Neutrophil (primary cell): ENCODE measurements at regions not wholly inside any gene's neighbourhood (a gene's known extent, or its start where the extent isn't known, plus 50 kb on each side); places are given as distances from the start of the nearest gene placed in this dataset.

ENCODE experiments used
- H3K27ac ChIP-seq: fragments of 200-600 bp; sonication (generic); 2 replicates; pipeline ENCODE4 v1.5.1; 2016; ENCODE audit warnings: mild to moderate bottlenecking, moderate library complexity
- H3K27me3 ChIP-seq: fragments of 200-600 bp; sonication (generic); 2 replicates; pipeline ENCODE4 v1.6.0; 2016; ENCODE audit warnings: mild to moderate bottlenecking
- H3K36me3 ChIP-seq: fragments of 200-600 bp; sonication (generic); 2 replicates; pipeline ENCODE4 v1.5.1; 2017
- H3K4me1 ChIP-seq, 2 experiments: fragments of 200-600 bp in 1 of 2; sonication (generic) in 1 of 2; 1 replicate in 1 of 2; 2 replicates in 1 of 2; pipeline versions ENCODE4 v1.5.1 to v1.6.1; 2013 to 2016; ENCODE audit warnings: low read depth in 1 of 2, low read length in 1 of 2, mild to moderate bottlenecking in 1 of 2, moderate library complexity in 1 of 2; ENCODE audit not compliant: control insufficient read depth in 1 of 2, insufficient read depth in 1 of 2
- H3K4me3 ChIP-seq, 2 experiments: fragments of 200-600 bp in 1 of 2; sonication (generic) in 1 of 2; 1 replicate in 1 of 2; 2 replicates in 1 of 2; pipeline ENCODE4 v1.5.1; 2013 to 2016; ENCODE audit warnings: low read depth in 1 of 2, low read length in 1 of 2, mild to moderate bottlenecking in 1 of 2, moderate library complexity in 1 of 2
- H3K9me3 ChIP-seq: fragments of 200-600 bp; sonication (generic); 2 replicates; pipeline ENCODE4 v1.5.1; 2016
- TF ChIP-seq, protein P1 (sequence below): fragments of 200-600 bp; sonication (generic); IDR thresholded peaks from 2 replicates; pipeline ENCODE4 v1.5.1; 2016; ENCODE audit warnings: antibody characterized with exemption

DNA sequence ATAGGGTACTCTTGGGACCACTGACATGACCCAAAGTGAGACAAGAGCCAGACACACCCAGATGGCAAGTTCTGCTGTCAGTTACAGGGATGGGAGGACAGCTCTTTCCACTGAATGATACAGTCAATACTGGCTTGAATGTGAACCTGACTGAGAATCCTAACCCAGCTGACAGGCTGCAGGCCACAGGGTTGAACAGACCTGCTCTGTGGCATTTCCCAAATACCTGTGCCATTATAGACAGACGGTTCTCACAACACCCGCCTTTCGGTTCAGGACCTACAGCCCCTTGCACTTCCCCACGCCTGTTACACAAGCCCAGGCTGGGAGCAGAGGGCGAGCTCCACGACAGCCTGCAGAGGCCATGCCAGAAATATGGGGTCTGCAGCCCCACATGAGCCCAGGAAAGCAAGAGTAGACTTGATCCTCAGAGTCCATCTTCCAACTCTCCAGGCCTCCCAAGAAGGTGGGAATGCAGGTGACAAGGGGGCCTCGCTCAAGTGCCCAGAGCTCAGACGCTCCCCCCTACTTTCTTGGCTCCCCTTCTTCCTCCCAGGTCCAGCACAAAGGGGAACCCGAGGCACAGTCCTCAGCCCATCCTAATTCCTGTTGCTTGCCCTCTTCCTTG is 314.3 kb downstream of the SOX9 start:
- H3K27ac ChIP-seq = no peak overlapping the region
- TF ChIP-seq, protein P1, sequence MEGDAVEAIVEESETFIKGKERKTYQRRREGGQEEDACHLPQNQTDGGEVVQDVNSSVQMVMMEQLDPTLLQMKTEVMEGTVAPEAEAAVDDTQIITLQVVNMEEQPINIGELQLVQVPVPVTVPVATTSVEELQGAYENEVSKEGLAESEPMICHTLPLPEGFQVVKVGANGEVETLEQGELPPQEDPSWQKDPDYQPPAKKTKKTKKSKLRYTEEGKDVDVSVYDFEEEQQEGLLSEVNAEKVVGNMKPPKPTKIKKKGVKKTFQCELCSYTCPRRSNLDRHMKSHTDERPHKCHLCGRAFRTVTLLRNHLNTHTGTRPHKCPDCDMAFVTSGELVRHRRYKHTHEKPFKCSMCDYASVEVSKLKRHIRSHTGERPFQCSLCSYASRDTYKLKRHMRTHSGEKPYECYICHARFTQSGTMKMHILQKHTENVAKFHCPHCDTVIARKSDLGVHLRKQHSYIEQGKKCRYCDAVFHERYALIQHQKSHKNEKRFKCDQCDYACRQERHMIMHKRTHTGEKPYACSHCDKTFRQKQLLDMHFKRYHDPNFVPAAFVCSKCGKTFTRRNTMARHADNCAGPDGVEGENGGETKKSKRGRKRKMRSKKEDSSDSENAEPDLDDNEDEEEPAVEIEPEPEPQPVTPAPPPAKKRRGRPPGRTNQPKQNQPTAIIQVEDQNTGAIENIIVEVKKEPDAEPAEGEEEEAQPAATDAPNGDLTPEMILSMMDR = no peak
- H3K4me1 ChIP-seq = no peaks in the 10 kb centered on the region
- H3K9me3 ChIP-seq = no peaks in the 10 kb centered on the region
- H3K36me3 ChIP-seq = no peaks in the 10 kb centered on the region
- no peak overlapping the region for H3K4me3 ChIP-seq
- peaks cover 3% of the 10 kb centered on the region for H3K27me3 ChIP-seq

DNA sequence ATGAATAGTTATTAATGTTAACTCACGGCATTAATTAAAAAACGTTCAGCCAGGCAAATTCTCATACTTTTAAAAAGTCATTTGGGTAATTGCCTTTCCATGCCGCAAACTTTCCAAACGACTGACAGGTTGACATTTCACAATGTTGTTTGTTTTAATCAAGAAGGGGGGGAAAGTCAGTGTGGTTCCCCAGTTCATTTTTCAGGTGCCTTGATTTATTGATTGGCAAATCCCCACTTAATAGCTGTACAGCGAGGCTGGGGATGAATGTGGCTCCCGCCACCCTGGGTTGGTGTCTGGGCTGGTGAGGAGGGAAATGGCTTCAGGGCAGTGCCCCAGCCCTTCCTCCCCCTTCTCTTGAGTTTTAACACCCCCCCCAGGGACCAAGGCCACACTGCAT is 318.0 kb downstream of the SOX9 start:
- Histone ChIP-seq H3K9me3 (no peaks in the 10 kb centered on the region), H3K36me3 (no peaks in the 10 kb centered on the region), H3K4me1 (no peaks in the 10 kb centered on the region), H3K27ac (no peak overlapping the region), H3K4me3 (no peak overlapping the region), H3K27me3 (no peaks in the 10 kb centered on the region)
- TF ChIP-seq, protein P1 = no peak

DNA sequence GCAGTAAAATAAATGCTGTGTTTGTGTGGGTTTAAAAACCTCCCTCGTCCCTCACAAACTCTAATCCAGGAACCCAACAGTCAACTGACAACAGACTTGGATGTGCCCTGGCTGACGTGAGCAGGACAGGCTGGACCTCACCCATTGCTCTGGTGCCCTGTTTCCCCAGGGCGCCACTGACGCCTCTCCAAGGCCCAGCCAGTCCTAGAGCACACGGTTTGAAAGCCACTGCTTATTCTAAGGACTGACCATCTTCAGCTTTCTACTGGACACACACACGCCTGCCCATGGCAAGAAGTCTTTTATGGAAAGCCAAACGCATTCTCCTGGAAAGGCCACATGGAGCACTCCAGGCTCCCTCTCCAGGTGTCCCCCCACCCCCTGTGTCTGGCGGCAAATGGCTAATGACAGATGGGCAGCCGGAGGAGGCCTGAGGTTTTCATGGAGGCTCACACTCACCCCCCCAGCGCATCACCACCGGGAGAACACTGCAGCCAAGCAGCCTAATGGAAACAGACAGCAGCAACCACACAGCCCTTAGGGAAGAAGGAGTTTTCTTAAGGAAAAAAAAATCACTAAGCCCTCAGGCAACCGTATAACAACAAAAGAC is 319.2 kb downstream of the SOX9 start:
- no peaks in the 10 kb centered on the region for H3K36me3 ChIP-seq
- H3K4me1 ChIP-seq = no peaks in the 10 kb centered on the region
- TF ChIP-seq, protein P1 = no peak

DNA sequence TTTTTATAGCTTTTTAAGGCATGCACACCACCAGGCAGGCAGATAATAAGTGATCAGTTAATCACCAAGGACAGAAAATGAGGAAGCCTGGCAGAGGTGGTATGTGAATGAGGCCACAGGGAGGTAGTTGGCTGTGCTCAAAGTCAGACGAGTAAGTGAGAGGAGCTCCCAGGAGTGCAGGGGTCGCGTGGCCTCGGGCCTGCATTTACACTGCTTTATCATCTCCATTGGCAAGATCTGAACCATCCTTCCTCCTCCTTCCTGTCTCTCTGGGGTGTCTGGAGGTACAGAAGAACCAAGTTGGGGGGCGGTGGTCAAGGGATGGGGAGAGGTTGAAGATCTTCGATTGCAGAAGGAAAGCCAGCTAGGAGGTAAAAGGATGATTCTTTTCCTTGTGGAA is 320.1 kb downstream of the SOX9 start:
- TF ChIP-seq, protein P1 = no peak
- Histone ChIP-seq H3K4me3 (no peak overlapping the region), H3K27ac (no peak overlapping the region), H3K36me3 (no peaks in the 10 kb centered on the region), H3K4me1 (no peaks in the 10 kb centered on the region), H3K27me3 (no peaks in the 10 kb centered on the region), H3K9me3 (no peaks in the 10 kb centered on the region)

More for the DNA sequence above, 319.2 kb downstream of the SOX9 start:
- H3K27ac ChIP-seq = no peak overlapping the region
- no peaks in the 10 kb centered on the region for H3K9me3 ChIP-seq
- H3K27me3 ChIP-seq = no peaks in the 10 kb centered on the region
- no peak overlapping the region for H3K4me3 ChIP-seq

DNA sequence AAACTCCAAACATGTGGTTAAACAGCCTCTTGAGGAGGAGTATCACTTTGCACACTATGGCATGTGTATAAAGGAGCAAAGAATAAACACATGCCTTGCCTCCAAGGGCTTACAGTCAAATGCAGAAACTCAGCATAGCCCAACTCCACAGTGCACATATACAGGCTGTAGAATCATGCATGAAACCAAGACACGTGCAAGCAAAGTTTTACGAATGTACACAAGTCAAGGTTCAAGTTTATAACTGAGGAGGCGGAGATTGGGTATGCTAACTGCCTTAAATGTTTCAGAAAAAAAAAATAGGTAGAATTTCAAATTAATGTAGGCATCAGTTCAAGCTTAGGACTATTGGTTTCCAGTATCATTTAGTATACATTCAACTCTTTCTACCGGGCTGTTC is 321.1 kb downstream of the SOX9 start:
- TF ChIP-seq, protein P1 = no peak

More for the DNA sequence above, 321.1 kb downstream of the SOX9 start:
- H3K36me3 ChIP-seq = no peaks in the 10 kb centered on the region
- no peaks in the 10 kb centered on the region for H3K9me3 ChIP-seq
- no peaks in the 10 kb centered on the region for H3K27me3 ChIP-seq
- H3K4me3 ChIP-seq = no peak overlapping the region
- no peak overlapping the region for H3K27ac ChIP-seq
- H3K4me1 ChIP-seq = no peaks in the 10 kb centered on the region
